Stimulated activated CD8-positive, alpha-beta memory T cell treated with anti-CD3 and anti-CD28 coated beads, Interleukin-7, amount 100 ng/mL, for 24 hours (primary cell): ENCODE measurements at regions not wholly inside any gene's neighbourhood (a gene's known extent, or its start where the extent isn't known, plus 50 kb on each side); places are given as distances from the start of the nearest gene placed in this dataset.
"Not testable (repeated sequence)": the region's sequence is repeated elsewhere in the genome, so short reads cannot be mapped to it uniquely, and the experiment has no call there.

Source experiments
- DNase-seq: peaks from one replicate; pipeline ENCODE4 v3.0.0-alpha.2; 2020; ENCODE audit warnings: low read depth

- DNase-seq: no peak
Measured at GRCh38 chr11:37511425-37511933, 913.4 kb upstream of the RAG2 start.

- no peak for DNase-seq
Measured at GRCh38 chr11:37509506-37509905, 911.5 kb upstream of the RAG2 start.

GRCh38 chr11:37506531-37506930, 908.5 kb upstream of the RAG2 start:
- no peak for DNase-seq

GRCh38 chr11:37505406-37505805, 907.4 kb upstream of the RAG2 start:
- no peak for DNase-seq

GRCh38 chr11:37504921-37505320, 906.9 kb upstream of the RAG2 start:
- no peak for DNase-seq

- DNase-seq: no peak
Measured at GRCh38 chr11:37504060-37504611, 906.1 kb upstream of the RAG2 start.

GRCh38 chr11:37503411-37504059, 905.5 kb upstream of the RAG2 start:
- DNase-seq: no peak

- DNase-seq: no peak
Measured at GRCh38 chr11:37502202-37502601, 904.2 kb upstream of the RAG2 start.

GRCh38 chr11:37500425-37500824, 902.4 kb upstream of the RAG2 start:
- no peak for DNase-seq

GRCh38 chr11:37497326-37497725, 899.3 kb upstream of the RAG2 start:
- no peak for DNase-seq

- no peak for DNase-seq
Measured at GRCh38 chr11:37496201-37496600, 898.2 kb upstream of the RAG2 start.

GRCh38 chr11:37484298-37484697, 886.3 kb upstream of the RAG2 start:
- no peak for DNase-seq

GRCh38 chr11:37483761-37484160, 885.7 kb upstream of the RAG2 start:
- no peak for DNase-seq

GRCh38 chr11:37474889-37475288, 876.9 kb upstream of the RAG2 start:
- DNase-seq: no peak

GRCh38 chr11:37468344-37468743, 870.3 kb upstream of the RAG2 start:
- no peak for DNase-seq

- no peak for DNase-seq
Measured at GRCh38 chr11:37465221-37465620, 867.2 kb upstream of the RAG2 start.

- no peak for DNase-seq
Measured at GRCh38 chr11:37459456-37459855, 861.4 kb upstream of the RAG2 start.

GRCh38 chr11:37456746-37457145, 858.7 kb upstream of the RAG2 start:
- no peak for DNase-seq

- no peak for DNase-seq
Measured at GRCh38 chr11:37451903-37452302, 853.9 kb upstream of the RAG2 start.

GRCh38 chr11:37450613-37451012, 852.6 kb upstream of the RAG2 start:
- no peak for DNase-seq

GRCh38 chr11:37449146-37449545, 851.1 kb upstream of the RAG2 start:
- DNase-seq: no peak

- no peak for DNase-seq
Measured at GRCh38 chr11:37442576-37442975, 844.5 kb upstream of the RAG2 start.

GRCh38 chr11:37431633-37432230, 833.7 kb upstream of the RAG2 start:
- DNase-seq: not testable (repeated sequence)
